Astrocyte of the cerebellum (primary cell): ENCODE measurements at regions not wholly inside any gene's neighbourhood (a gene's known extent, or its start where the extent isn't known, plus 50 kb on each side); places are given as distances from the start of the nearest gene placed in this dataset.

ENCODE experiments used
- DNase-seq: peaks from one replicate; pipeline ENCODE4 v3.0.0-alpha.2; 2011; ENCODE audit warnings: low read depth
- H3K4me3 ChIP-seq: 2 replicates; pipeline ENCODE4 v1.5.1; 2011; ENCODE audit warnings: mild to moderate bottlenecking, low read depth, low read length, moderate library complexity
- in situ Hi-C: cut with HindIII; loops from 2 replicates; pipeline ENCODE4 v1.10.0; 2017; ENCODE audit warnings: low sequenced_read_pairs
- TF ChIP-seq, protein P1 (sequence below): IDR thresholded peaks from 2 replicates; pipeline ENCODE4 v1.5.1; 2012; ENCODE audit warnings: low read length, low read depth, moderate library complexity, mild to moderate bottlenecking; ENCODE audit errors: missing control alignments

- DNase-seq, result no peak
- in situ Hi-C loops, result no loop called here
Observed at GRCh38 chr10:31139497-31139896, 107.8 kb upstream of the ZNF438 start.

GRCh38 chr10:31140716-31141115 is 109.1 kb upstream of the ZNF438 start:
- in situ Hi-C loops, result no loop called here
- TF ChIP-seq, protein P1, sequence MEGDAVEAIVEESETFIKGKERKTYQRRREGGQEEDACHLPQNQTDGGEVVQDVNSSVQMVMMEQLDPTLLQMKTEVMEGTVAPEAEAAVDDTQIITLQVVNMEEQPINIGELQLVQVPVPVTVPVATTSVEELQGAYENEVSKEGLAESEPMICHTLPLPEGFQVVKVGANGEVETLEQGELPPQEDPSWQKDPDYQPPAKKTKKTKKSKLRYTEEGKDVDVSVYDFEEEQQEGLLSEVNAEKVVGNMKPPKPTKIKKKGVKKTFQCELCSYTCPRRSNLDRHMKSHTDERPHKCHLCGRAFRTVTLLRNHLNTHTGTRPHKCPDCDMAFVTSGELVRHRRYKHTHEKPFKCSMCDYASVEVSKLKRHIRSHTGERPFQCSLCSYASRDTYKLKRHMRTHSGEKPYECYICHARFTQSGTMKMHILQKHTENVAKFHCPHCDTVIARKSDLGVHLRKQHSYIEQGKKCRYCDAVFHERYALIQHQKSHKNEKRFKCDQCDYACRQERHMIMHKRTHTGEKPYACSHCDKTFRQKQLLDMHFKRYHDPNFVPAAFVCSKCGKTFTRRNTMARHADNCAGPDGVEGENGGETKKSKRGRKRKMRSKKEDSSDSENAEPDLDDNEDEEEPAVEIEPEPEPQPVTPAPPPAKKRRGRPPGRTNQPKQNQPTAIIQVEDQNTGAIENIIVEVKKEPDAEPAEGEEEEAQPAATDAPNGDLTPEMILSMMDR, result no peak
- no peak for DNase-seq
- no peak overlapping the region for H3K4me3 ChIP-seq

More at GRCh38 chr10:31139497-31139896, 107.8 kb upstream of the ZNF438 start:
- H3K4me3 ChIP-seq, result no peak overlapping the region
- TF ChIP-seq, protein P1, result no peak

DNA sequence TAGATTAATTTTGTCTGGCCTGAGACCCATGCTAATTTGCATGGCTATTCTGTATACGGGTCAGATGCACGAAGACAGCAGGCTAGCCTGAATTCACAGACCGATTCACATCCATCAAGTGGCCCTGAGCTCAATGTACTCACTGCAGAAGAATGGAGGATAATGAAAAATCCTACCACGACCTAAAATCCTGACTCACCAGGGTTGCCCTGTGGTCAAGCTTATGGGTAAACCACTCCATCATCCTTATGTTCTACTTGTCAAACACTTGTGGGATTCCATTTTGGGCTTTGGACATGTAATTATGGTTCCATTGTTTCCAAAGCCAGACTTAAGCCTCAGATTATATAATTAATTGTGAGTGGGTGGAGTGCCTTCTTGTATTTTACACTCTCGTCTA is 110.4 kb upstream of the ZNF438 start:
- TF ChIP-seq, protein P1, result no peak
- in situ Hi-C loops, result no loop called here
- no peak overlapping the region for H3K4me3 ChIP-seq
- DNase-seq, result peak; percentile 89

GRCh38 chr10:31143331-31143935 is 111.8 kb upstream of the ZNF438 start:
- TF ChIP-seq, protein P1, result no peak
- no peak for DNase-seq
- H3K4me3 ChIP-seq, result no peak overlapping the region
- in situ Hi-C loops, result no loop called here

- TF ChIP-seq, protein P1, result no peak
- H3K4me3 ChIP-seq, result no peak overlapping the region
- DNase-seq, result no peak
- in situ Hi-C loops, result no loop called here
Observed at GRCh38 chr10:31145986-31146385, 114.3 kb upstream of the ZNF438 start.

- TF ChIP-seq, protein P1, result no peak
- H3K4me3 ChIP-seq, result no peak overlapping the region
- no peak for DNase-seq
- in situ Hi-C loops, result no loop called here
Observed at GRCh38 chr10:31146491-31147209, 115.0 kb upstream of the ZNF438 start.
